ENCODE measurements at regions not wholly inside any gene's neighbourhood (a gene's known extent, or its start where the extent isn't known, plus 50 kb on each side); places are given as distances from the start of the nearest gene placed in this dataset.

DNA sequence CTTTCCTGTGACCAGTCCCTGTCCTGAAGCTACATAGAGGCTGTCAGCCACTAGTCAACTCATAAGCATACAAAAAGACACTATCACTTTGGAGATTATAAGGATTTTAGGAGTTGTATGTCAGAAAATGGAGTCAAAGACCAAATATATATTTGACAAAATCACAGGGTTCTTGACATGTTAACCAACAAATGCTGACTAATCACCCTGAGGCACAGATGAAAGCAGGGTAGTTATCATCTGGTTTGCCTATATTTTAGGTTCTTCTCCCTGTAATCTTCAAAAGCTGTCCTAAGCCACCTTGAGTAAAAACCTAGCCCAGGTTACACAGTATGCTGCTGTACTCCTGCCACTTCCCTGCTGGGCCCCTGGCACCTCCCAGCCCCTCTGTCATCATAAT, 64.7 kb upstream of the ERCC6L2 start:
- Histone ChIP-seq H3K4me3 (ENCODE audit: low read depth in 1 of 3, low read length in 3 of 3) (no peak overlapping the region), H3K27me3 (ENCODE audit: control insufficient read depth in 3 of 3, insufficient read depth in 3 of 3, low read length in 3 of 3) (no peaks in the 10 kb centered on the region), H3K4me1 (ENCODE audit: control insufficient read depth in 3 of 3, insufficient read depth in 2 of 3, low read depth in 1 of 3, low read length in 2 of 3) (no peaks in the 10 kb centered on the region), H3K36me3 (ENCODE audit: control insufficient read depth in 3 of 3, insufficient read depth in 2 of 3, low read depth in 1 of 3, low read length in 3 of 3) (peaks cover 0 to 2% (median 0%) of the 10 kb centered on the region in 3 donors), H3K9me3 (ENCODE audit: control insufficient read depth in 2 of 2, insufficient read depth in 1 of 2, low read depth in 1 of 2, low read length in 1 of 2) (no peaks in the 10 kb centered on the region), H3K27ac (ENCODE audit: low read depth in 1 of 3, low read length in 2 of 3) (no peak overlapping the region)
- FAIRE-seq (no peak), DNase-seq (no peak)

- WGBS, 3 donors, result 68 to 74% (median 73%) methylated on average over 3 of the region's 3 CpGs
- Histone ChIP-seq H3K27me3 (ENCODE audit: control insufficient read depth in 3 of 3, insufficient read depth in 3 of 3, low read length in 3 of 3) (no peaks in the 10 kb centered on the region), H3K27ac (ENCODE audit: low read depth in 1 of 3, low read length in 2 of 3) (no peak overlapping the region), H3K9me3 (ENCODE audit: control insufficient read depth in 2 of 2, insufficient read depth in 1 of 2, low read depth in 1 of 2, low read length in 1 of 2) (no peaks in the 10 kb centered on the region), H3K4me1 (ENCODE audit: control insufficient read depth in 3 of 3, insufficient read depth in 2 of 3, low read depth in 1 of 3, low read length in 2 of 3) (no peaks in the 10 kb centered on the region), H3K36me3 (ENCODE audit: control insufficient read depth in 3 of 3, insufficient read depth in 2 of 3, low read depth in 1 of 3, low read length in 3 of 3) (peaks cover 0 to 2% (median 0%) of the 10 kb centered on the region in 3 donors), H3K4me3 (ENCODE audit: low read depth in 1 of 3, low read length in 3 of 3) (no peak overlapping the region)
- FAIRE-seq (no peak), DNase-seq (no peak)
Observed at GRCh38 chr9:95810133-95810532, 65.4 kb upstream of the ERCC6L2 start.

DNA sequence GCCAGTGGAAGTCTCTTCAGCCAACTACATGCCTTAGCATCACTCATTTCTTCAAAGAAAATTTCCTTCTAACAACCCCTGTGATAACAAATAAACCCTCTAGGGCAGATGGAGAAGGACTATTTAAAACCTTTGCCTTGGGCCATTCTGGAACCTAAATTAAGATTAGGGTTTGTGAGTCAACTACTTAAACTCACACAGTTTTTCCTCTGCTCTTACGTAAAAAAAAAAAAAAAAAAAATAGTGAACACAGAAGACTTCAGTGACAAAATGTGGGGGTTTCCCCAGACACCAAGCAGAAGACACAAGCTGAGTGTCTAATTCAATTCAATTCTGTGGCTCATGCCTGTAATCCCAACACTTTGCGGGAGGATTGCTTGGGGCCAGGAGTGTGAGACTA, 65.8 kb upstream of the ERCC6L2 start:
- H3K36me3 ChIP-seq (ENCODE audit: control insufficient read depth in 3 of 3, insufficient read depth in 2 of 3, low read depth in 1 of 3, low read length in 3 of 3), result peaks cover 0 to 2% (median 0%) of the 10 kb centered on the region in 3 donors
- no peaks in the 10 kb centered on the region for H3K9me3 ChIP-seq (ENCODE audit: control insufficient read depth in 2 of 2, insufficient read depth in 1 of 2, low read depth in 1 of 2, low read length in 1 of 2)
- H3K27me3 ChIP-seq (ENCODE audit: control insufficient read depth in 3 of 3, insufficient read depth in 3 of 3, low read length in 3 of 3), result no peaks in the 10 kb centered on the region
- 85 to 100% (median 96%) methylated on average over 2 of the region's 2 CpGs for WGBS, 3 donors
- H3K4me3 ChIP-seq (ENCODE audit: low read depth in 1 of 3, low read length in 3 of 3), result no peak overlapping the region
- no peak for FAIRE-seq
- H3K4me1 ChIP-seq (ENCODE audit: control insufficient read depth in 3 of 3, insufficient read depth in 2 of 3, low read depth in 1 of 3, low read length in 2 of 3), result no peaks in the 10 kb centered on the region
- no peak for DNase-seq
- no peak overlapping the region for H3K27ac ChIP-seq (ENCODE audit: low read depth in 1 of 3, low read length in 2 of 3)

DNA sequence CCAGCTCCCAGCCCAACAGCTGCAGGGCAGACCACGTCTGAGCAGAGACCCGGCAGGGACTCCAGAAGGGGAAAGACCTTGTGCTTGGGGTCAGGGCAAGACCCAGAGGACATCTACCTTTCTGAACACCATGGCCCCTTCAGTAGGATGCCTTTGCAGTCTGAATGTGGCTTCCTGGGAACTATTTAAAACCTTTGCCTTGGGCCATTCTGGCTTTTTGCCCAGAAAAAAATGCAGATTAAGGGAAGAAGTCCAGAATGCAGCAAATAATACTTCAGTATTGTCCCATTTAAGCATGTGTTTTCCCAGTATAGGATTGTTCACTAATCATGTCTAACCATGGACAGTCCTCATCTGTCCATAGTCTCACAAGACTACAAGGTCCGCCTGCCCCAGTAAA, 67.5 kb upstream of the ERCC6L2 start:
- H3K4me1 ChIP-seq (ENCODE audit: control insufficient read depth in 3 of 3, insufficient read depth in 2 of 3, low read depth in 1 of 3, low read length in 2 of 3), result no peaks in the 10 kb centered on the region
- H3K9me3 ChIP-seq (ENCODE audit: control insufficient read depth in 2 of 2, insufficient read depth in 1 of 2, low read depth in 1 of 2, low read length in 1 of 2), result no peaks in the 10 kb centered on the region
- peaks cover 0 to 2% (median 0%) of the 10 kb centered on the region in 3 donors for H3K36me3 ChIP-seq (ENCODE audit: control insufficient read depth in 3 of 3, insufficient read depth in 2 of 3, low read depth in 1 of 3, low read length in 3 of 3)
- no peak for DNase-seq
- no peaks in the 10 kb centered on the region for H3K27me3 ChIP-seq (ENCODE audit: control insufficient read depth in 3 of 3, insufficient read depth in 3 of 3, low read length in 3 of 3)
- 53 to 81% (median 69%) methylated on average over 3 of the region's 3 CpGs for WGBS, 3 donors
- H3K4me3 ChIP-seq (ENCODE audit: low read depth in 1 of 3, low read length in 3 of 3), result no peak overlapping the region
- no peak for FAIRE-seq
- peak overlapping the region in 1 of 3 donors; percentile 68 for H3K27ac ChIP-seq (ENCODE audit: low read depth in 1 of 3, low read length in 2 of 3)

DNA sequence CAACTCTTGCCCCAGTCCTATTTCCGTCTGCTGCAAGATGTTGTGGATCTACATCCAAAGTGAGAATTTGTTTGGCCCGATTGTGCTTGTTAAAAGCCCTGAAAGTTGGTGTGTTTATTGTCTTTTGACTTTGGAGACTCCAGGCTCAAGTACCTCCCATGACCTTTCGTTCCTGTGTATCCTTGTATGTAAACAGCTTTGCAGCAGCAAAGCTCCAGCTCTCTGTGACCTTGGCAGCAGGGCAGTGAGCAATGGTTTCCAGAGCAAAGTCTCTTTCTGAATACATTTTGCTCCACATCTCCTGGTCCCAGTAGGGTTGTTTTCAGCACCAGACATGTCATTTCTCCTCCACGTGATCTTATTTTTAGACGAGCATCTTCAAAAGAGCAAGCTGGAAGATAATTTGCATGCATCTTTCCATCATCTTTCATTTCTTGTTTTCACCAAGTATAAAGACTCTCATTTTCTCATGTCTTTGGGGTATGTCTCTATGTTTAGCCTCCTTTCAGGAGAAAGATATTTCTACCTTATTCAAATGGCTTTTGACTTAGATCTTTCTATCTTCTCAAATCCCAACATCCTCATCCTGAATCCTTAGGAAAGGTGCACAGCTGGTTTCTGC, 68.1 kb upstream of the ERCC6L2 start:
- DNase-seq, result peak; percentile 8 to 11
- WGBS, 3 donors, result 53 to 69% (median 67%) methylated on average over 5 of the region's 5 CpGs
- no peaks in the 10 kb centered on the region for H3K9me3 ChIP-seq (ENCODE audit: control insufficient read depth in 2 of 2, insufficient read depth in 1 of 2, low read depth in 1 of 2, low read length in 1 of 2)
- no peaks in the 10 kb centered on the region for H3K4me1 ChIP-seq (ENCODE audit: control insufficient read depth in 3 of 3, insufficient read depth in 2 of 3, low read depth in 1 of 3, low read length in 2 of 3)
- no peaks in the 10 kb centered on the region for H3K27me3 ChIP-seq (ENCODE audit: control insufficient read depth in 3 of 3, insufficient read depth in 3 of 3, low read length in 3 of 3)
- no peak for FAIRE-seq
- peaks cover 0 to 2% (median 0%) of the 10 kb centered on the region in 3 donors for H3K36me3 ChIP-seq (ENCODE audit: control insufficient read depth in 3 of 3, insufficient read depth in 2 of 3, low read depth in 1 of 3, low read length in 3 of 3)
- peak overlapping the region in 1 of 3 donors; percentile 68 for H3K27ac ChIP-seq (ENCODE audit: low read depth in 1 of 3, low read length in 2 of 3)
- H3K4me3 ChIP-seq (ENCODE audit: low read depth in 1 of 3, low read length in 3 of 3), result no peak overlapping the region

DNA sequence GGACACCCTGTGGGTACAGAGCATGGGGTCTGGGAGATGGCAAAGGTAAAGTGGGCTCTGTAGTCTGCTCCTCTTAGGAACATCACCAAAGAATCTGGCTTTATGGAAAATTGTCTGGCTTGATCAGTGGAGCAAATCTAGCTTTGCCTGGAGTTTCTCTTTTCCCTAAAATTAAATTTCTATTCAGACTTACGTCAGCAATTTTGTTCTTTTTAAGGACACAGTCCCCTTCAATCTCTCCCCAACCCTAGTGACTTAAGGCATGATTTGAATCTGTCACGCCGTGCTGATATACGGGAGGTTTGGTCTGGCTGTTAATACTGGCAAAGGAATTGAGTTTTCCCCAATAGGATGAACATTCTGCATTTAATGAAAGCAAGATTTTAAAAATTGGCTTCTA, 72.3 kb upstream of the ERCC6L2 start:
- DNase-seq (no peak), FAIRE-seq (no peak)
- Histone ChIP-seq H3K27ac (ENCODE audit: low read depth in 1 of 3, low read length in 2 of 3) (no peak overlapping the region), H3K36me3 (ENCODE audit: control insufficient read depth in 3 of 3, insufficient read depth in 2 of 3, low read depth in 1 of 3, low read length in 3 of 3) (no peaks in the 10 kb centered on the region), H3K4me1 (ENCODE audit: control insufficient read depth in 3 of 3, insufficient read depth in 2 of 3, low read depth in 1 of 3, low read length in 2 of 3) (no peaks in the 10 kb centered on the region), H3K9me3 (ENCODE audit: control insufficient read depth in 2 of 2, insufficient read depth in 1 of 2, low read depth in 1 of 2, low read length in 1 of 2) (no peaks in the 10 kb centered on the region), H3K4me3 (ENCODE audit: low read depth in 1 of 3, low read length in 3 of 3) (no peak overlapping the region), H3K27me3 (ENCODE audit: control insufficient read depth in 3 of 3, insufficient read depth in 3 of 3, low read length in 3 of 3) (no peaks in the 10 kb centered on the region)
- 92 to 96% (median 94%) methylated on average over 4 of the region's 4 CpGs for WGBS, 3 donors

DNA sequence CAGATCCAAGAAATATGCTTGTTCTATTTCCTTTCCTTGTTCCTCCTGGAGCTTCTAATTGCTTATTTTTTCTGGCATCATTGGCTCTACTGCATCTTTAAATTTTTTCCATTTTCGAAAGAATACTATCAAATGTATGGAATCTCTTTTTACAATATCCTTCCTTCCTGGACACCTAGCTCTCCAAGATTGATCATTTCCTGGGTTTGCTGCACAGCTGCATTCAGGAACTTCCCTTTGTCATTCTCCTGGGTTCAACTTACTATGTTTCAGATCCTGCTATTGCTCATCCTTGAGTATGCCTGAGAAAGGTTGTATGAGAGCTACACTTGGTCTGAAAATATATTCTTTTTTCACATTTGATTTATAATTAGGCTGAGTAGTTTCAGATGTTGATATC, 73.7 kb upstream of the ERCC6L2 start:
- DNase-seq, result no peak
- Histone ChIP-seq H3K27me3 (ENCODE audit: control insufficient read depth in 3 of 3, insufficient read depth in 3 of 3, low read length in 3 of 3) (no peaks in the 10 kb centered on the region), H3K27ac (ENCODE audit: low read depth in 1 of 3, low read length in 2 of 3) (no peak overlapping the region), H3K4me3 (ENCODE audit: low read depth in 1 of 3, low read length in 3 of 3) (no peak overlapping the region), H3K36me3 (ENCODE audit: control insufficient read depth in 3 of 3, insufficient read depth in 2 of 3, low read depth in 1 of 3, low read length in 3 of 3) (no peaks in the 10 kb centered on the region), H3K4me1 (ENCODE audit: control insufficient read depth in 3 of 3, insufficient read depth in 2 of 3, low read depth in 1 of 3, low read length in 2 of 3) (no peaks in the 10 kb centered on the region), H3K9me3 (ENCODE audit: control insufficient read depth in 2 of 2, insufficient read depth in 1 of 2, low read depth in 1 of 2, low read length in 1 of 2) (no peaks in the 10 kb centered on the region)
- 71 to 89% (median 71%) methylated on average over 1 of the region's 1 CpG for WGBS, 3 donors
- no peak for FAIRE-seq

DNA sequence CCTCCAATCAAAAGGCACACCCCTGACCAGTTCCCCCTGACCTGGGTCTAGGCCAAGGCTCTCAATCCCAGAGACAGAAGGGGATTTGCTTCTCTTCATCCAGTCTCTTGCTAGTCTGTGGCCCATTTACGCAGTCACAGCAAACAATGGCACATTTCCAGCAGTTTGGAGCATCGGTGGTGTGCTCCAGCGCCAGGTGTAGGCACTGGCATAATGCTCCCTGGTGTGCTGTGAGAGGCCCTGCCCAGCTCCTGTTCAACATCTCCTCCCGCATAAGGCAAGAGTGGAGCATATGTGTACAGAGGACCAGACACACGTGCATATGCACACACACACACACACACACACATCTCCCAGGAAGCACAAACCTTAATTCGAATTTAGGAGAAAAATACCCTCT, 79.5 kb upstream of the ERCC6L2 start:
- no peak for FAIRE-seq
- Histone ChIP-seq H3K9me3 (ENCODE audit: control insufficient read depth in 2 of 2, insufficient read depth in 1 of 2, low read depth in 1 of 2, low read length in 1 of 2) (no peaks in the 10 kb centered on the region), H3K4me1 (ENCODE audit: control insufficient read depth in 3 of 3, insufficient read depth in 2 of 3, low read depth in 1 of 3, low read length in 2 of 3) (no peaks in the 10 kb centered on the region), H3K27me3 (ENCODE audit: control insufficient read depth in 3 of 3, insufficient read depth in 3 of 3, low read length in 3 of 3) (no peaks in the 10 kb centered on the region), H3K4me3 (ENCODE audit: low read depth in 1 of 3, low read length in 3 of 3) (no peak overlapping the region), H3K27ac (ENCODE audit: low read depth in 1 of 3, low read length in 2 of 3) (no peak overlapping the region), H3K36me3 (ENCODE audit: control insufficient read depth in 3 of 3, insufficient read depth in 2 of 3, low read depth in 1 of 3, low read length in 3 of 3) (no peaks in the 10 kb centered on the region)
- WGBS, 3 donors, result 28 to 69% (median 45%) methylated on average over 6 of the region's 6 CpGs
- DNase-seq, result peak in 1 of 2 donors; percentile 13

Data from small intestine (tissue), 7 donors.